NCI-H748 treated with DMSO at 0.1 percent for 48 hours (cell line): ENCODE measurements at regions not wholly inside any gene's neighbourhood (a gene's known extent, or its start where the extent isn't known, plus 50 kb on each side); places are given as distances from the start of the nearest gene placed in this dataset.
"Not testable (repeated sequence)": the region's sequence is repeated elsewhere in the genome, so short reads cannot be mapped to it uniquely, and the experiment has no call there.

Experiments
- DNase-seq: peaks from one replicate; lab custom pipeline; 2025; lab: John Stamatoyannopoulos, UW

DNA sequence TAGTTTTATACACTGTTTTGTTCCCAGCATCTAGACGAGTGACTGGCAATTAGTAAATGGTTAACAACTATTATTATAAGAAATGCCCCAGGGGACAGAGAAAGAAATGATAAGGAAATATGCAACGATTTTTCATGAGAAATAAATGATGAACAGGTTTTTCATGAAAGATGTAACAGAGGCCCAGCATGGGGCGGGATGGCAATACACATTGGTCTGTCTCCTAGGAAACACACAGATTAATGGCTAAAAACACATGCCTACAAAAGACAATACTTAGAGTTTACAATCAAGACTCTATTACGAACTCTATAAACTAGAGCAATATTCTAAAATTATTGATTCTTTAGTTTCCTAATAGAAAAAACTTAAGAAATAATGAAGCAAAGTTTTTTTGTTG lies 441.5 kb upstream of the CDH9 start:
- no peak for DNase-seq

DNA sequence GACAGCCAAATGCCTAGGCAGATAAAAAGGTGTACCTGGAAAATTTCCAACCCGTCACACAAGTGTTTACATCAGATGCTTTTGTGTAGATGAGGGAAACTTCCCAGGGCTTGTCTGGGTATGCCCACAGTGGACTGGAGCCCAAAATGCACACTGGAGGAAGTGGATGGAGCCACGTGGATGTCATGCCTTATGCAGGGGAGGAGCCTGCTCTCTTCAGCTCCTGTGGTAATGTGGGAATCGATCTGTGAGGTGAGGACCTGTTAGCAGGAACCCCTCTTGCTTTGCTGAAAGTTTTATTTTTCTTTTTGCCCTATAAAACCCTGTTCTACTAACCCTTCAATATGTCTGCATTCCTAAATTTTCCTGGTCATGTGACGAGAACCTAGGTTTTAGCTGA lies 439.2 kb upstream of the CDH9 start:
- DNase-seq = no peak

DNA sequence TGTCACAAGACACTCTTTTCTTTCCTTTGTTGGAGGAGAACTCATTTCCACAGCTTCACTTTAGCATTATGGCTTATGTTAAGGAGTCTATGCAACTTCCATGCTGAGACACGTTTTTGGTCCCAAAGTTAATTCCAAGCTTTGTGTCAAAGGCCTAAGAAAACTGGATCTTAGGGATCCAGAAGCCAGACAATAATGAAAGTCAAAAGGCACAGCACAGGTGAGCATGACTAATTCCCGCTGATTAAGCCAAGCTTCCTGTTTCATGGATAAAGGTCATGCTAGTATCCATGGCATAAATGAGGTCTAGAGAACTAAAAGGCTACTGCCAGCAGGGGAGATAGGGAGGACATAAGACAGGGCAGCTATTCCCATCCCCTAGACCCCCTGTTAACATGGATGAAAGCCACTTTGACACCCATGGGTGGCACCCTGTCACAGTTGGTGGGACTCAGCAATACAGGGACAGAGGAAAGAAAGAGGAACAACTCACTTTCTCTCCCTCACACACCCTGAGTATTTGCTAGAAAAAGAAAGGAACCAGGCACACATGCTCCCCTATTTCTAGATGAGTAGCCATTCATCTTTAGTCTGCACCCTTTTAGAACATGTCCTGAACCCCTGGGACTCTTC lies 438.1 kb upstream of the CDH9 start:
- no peak for DNase-seq

DNA sequence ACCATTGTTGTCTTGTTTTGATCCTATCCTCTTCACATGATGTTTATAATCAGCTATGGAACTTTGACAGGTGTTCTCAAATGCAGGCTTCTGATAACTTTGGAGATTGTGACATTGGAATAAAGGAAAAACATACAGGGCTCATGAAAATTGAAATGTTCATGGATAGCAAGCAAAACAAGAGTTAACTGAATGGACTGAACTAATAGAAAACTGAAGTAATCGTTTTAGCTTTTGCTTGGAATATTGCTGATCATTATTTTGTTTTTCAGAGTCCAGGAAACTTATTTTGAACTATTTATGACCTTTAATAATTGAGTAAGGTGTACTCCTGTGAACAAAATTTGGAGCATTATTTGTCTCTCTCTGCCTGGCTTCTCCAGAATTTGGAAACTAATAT lies 436.7 kb upstream of the CDH9 start:
- DNase-seq = no peak

DNA sequence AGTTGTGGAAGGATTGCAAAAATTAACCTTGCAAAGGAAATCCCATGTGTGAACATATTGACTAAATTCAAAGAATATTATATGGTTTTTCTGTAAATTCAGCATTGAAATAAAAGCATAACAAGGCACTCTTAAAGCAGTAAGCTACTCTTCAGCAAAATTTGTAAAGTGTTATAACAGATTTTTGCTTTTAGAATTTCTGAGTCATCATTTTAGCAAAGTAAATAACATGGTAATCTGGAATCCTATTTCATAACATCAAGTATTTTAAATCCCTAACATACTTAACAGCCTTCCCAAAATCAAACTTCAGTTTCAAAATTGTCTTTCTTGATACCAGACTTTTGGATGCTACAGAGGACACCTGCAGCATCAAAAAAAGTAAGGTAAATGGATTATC lies 436.0 kb upstream of the CDH9 start:
- no peak for DNase-seq

DNA sequence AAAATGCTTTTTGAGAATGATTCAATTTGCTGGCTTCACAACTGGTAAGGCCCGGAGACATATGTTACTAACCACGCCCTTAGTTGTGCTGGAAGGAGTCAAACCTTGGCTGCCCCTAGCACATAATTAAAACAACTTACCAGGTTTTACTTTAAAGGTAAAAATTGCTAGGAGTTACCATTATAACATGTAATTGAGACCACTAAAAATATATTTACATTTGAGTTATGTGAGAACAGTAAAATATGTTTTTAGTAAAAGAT lies 435.6 kb upstream of the CDH9 start:
- no peak for DNase-seq

DNA sequence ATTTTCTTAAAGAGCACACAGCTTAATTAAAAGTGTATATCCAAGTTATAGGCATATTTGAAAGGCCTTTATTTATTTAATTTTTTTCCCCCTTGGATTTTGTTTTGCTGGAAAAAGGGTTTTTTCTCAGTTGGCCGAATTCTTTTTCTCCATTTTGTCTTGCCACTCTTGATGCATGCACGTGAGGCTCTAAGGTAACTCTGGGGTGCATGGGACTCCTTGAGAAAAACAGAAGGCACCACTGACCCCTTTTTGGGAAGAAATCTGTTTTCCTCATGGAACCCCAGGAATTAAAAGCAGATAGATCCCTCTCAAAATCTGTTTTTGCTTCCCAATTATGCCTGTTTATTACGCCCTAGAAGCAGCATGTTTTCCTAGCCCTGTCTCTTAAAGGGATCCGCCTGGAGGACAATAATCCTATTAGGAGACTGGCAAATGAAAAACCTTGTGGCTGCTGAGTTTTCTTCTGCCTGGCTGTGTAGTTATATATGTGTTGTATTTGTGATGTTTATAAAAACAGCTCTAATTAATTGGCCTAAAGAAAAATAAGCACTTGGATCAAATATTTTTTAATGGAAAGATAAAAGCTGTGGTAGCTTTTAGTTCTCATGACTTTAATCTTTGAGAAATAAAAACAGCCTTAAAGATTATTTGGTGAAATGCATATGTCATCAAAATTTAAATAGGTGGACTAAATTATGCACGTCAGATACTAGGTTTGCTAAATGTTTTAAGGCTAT lies 435.1 kb upstream of the CDH9 start:
- no peak for DNase-seq

DNA sequence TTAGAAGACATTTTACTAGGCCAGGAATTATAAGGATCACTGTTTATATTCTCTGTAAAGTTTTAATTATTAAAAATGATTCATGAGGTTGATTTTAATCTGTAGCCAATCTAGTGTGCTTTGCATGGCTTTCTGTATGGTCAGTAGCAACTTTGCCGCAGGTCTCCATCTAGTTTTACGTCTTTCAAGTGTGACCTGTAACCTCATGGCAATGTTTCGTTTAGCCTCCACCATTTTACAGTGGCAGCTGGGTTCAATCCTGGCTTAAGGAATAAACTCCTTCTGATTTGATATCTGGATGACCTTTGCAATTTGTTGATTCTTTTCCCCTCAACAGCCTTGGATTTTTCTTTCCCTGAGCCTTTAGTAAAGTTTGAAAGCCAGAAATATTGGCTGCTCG lies 434.5 kb upstream of the CDH9 start:
- no peak for DNase-seq

DNA sequence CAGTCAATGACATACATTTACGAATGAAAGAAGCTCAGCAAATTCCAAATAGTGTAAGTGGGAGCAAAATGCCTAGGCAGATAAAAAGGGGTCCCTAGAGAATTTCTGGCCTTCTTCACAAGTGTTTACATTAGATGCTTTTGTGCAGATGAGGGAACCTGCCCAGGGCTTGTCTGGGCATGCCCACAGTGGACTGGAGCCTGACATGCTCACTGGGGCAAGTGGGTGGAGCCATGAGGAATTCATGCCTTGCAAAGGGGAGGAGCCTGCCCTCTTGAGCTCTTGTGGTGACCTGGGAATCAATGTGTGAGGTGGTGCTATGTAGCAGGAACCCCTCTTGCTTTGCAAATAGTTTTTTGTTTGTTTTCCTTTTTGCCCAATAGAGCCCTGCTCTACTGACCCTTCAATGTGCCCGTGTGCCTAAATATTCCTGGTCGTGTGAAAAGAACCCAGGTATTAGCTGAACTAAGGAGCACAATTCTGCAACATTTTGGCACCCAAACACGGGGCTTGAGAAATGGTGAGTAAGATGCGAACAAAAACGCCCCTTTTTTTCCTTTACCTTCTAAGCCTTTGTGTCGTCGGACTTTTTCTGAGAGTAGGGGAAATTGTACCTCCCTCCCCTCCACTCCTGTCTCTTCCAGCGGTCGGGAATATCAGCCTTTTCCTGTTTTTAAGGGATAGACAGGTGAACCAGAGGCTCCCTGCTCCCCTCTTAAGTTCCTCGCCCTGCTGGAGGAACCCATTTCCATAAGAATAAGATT lies 433.8 kb upstream of the CDH9 start:
- no peak for DNase-seq

DNA sequence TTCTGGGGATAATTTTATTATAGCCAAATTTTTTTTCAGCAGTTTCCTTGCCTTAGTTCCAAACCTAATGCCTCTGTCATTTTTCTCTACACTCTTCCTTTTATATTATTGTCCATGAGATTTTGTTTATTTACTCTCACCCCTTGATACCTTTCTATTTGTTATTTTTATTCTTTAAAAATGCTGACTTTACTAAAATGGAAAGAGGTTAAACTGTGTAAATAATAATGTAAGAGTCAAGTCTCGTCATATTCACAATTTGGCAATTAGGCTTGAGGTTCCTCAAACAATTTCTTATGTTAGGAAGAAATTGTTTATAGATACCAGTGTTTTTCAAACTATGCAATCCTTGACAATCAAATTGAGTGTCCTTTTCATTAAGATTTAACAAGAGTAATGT lies 428.6 kb upstream of the CDH9 start:
- no peak for DNase-seq

DNA sequence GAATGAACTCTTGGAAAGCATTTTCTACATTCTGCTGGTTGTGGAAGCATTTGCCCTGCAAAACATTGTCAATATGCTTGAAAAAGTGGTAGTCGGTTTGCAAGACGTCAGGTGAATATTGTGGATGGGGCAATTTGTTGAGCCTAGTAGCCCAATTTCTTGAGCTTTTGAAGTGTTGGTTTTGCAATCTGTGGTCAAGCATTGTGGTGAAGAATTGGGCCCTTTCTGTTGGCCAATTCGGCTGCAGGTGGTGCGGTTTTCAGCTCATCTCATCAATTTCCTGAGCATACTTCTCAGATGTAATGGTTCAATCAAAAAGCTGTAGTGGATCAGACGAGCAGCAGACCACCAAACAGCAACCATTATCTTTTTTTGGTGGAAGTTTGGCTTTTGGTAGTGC lies 426.8 kb upstream of the CDH9 start:
- no peak for DNase-seq

DNA sequence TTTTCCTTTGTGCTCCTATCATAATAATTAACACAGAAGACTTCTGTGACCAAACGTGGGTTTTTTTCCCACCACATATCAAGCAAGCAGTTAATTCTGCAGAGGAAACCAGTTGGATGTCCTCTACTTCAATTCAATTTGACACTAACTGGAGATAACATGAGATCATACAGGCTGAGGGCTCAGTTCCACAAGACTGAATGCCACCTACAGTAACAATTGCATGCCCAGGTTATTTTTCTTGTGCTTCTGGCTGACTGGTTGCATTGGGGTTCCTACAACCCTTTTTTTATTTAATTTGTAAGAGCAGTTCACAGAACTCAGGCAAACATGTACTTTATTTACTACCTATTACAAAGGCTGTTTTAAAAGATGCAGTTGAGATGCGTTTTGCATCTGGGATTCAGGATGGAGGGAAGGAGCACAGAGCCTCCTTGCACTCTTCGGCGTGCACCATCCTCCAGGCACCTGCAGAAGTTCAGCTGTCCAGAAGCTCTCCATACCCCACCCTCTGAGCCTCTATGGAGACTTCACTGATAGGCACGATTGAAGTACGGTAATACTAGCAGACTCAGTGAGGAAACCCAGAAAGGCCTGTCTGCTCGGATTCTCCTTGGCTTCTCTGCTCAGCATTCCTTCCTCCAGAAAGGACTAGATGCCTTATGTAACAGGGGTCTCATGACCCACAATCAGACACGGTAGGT lies 425.2 kb upstream of the CDH9 start:
- DNase-seq = no peak

DNA sequence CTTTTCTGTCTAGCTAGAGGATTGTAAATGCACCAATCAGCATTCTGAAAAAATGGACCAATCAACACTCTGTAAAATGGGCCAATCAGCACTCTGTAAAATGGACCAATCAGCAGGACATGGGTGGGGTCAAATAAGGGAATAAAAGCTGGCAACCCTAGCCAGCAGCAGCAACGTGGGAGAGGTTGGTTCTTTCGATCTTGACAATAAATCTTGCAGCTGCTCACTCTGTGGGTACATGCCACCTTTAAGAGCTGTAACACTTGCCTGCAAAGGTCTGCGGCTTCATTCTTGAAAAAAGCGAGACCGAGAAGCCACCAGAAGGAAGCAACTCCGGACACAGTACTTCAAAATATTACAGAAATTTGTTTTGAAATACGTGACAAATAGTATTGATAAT lies 424.6 kb upstream of the CDH9 start:
- no peak for DNase-seq

DNA sequence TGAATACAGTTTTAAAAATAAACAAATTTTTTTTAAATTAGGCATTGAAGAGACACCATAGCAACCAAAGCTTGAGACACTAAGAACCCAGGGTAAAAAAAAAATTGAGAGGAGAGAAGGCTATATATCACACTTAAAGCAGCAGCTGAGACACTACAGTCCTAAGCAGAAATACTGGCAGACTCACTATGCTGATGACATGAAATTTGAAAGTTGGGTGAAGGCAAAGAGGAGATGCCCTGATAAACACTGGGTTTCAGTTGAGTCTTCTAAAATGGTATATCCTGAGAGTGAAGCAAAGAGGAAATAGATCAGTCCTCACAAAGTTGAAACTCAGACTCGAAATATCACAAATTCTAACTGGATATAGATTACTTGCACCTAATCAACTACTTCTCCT lies 419.9 kb upstream of the CDH9 start:
- no peak for DNase-seq

DNA sequence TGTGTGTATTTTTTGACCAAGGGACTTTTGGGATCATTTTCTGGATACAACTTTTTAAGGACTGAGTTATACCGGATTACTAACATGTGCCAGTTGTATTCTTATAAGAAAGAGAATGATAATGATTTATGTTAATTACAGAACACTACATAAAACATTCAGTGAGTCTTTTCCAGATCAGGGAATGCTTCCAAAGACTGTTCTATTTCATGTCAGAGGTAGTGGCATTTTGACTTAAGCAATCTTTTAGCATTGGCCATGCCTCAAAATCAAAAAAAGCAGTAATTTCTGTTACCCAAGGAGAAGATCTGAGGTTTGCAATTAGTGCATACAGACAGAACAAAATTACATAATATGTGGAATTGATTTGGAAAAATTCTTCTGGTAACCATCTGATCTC lies 413.0 kb upstream of the CDH9 start:
- no peak for DNase-seq

DNA sequence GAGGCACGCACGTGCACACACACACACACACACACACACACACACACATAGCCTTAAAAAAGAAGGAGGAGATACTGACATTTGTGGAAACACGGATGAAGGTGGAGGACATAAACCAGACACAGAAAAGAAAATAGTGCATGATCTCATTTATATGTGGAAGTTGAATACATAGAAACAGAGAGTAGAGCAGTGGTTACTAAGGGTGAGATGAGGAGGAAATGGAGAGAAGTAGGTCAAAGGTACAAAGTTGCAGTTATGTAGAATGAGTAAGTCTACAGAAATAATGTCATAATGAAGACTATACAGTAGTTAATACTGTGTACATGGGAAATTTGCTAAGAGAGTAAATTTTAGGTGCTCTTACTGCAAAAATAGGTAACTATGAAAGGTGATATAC lies 412.2 kb upstream of the CDH9 start:
- DNase-seq = peak; percentile 72

DNA sequence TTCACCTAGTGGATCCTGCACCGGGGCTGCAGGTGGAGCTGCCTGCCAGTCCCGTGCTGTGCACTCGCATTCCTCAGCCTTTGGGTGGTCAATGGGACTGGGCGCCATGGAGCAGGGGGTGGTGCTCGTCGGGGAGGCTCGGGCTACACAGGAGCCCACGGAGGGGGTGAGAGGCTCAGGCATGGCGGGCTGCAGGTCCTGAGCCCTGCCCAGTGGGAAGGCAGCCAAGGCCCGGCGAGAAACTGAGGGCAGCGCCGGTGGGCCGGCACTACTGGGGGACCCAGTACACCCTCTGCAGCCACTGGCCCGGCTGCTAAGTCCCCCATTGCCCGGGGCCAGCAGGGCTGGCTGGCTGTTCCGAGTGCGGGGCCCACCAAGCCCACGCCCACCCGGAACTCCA lies 401.0 kb upstream of the CDH9 start:
- DNase-seq = not testable (repeated sequence)

DNA sequence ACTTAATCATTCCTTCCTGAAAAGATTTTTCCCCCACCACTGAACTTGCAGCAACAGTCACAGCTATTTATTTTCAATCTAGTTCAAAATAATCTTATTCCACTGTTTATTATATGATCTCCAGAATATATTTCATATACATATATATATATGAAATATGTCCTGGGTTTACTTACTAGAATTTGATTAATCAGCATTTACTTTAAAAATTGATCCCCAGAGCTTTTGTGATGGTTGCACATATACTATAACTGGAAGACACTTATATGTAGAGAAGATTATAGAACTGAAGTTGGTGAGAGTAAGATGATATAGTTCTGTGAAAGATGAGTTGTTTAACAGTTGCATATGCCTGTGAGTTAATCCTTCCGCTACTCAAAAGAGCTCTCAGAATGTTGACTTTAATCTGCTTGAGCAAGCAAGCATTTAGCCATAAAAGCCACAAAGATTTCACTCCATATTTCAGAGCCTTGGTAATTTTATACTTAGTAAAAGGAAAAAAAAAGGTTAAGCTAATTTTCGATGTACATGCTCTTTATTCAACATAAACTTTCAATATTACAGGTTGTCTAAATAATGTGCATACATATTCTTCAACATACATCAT lies 399.3 kb upstream of the CDH9 start:
- no peak for DNase-seq

DNA sequence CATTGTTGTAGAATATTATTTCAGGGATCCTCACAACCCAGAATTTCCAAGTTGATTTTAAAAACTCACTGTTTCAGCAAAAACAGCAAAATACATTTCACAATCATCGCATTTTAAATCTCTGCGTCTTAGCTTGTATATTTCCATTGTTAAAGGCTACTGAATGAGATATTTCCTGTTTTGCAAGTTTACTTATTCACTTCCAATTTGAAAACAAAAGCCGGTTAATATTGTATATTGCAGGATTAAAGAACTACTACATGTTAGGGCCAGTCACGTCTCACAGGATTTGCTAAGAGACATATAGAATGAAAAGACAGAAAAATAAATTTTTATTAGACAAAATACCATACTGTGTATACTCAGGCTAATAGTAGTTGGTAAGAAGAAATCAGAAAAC lies 395.9 kb upstream of the CDH9 start:
- DNase-seq = no peak

DNA sequence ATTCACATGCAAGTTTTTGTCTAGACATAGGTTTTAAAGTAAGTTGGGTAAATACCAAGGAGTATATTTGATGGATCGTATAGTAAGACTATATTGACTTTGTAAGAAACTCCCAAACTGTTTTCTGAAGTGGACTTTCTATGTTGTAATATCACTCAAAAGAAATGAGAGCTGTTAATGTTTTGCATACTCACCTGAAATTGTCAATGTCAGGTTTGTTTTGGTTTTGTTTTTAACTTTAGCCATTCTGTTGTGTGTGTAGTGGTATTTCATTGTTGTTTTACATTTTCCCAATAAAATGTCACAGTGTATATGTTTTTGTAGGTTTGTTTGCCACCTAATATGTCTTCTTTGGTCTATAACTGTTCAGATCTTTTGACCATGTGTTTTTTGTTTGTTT lies 375.7 kb upstream of the CDH9 start:
- no peak for DNase-seq

DNA sequence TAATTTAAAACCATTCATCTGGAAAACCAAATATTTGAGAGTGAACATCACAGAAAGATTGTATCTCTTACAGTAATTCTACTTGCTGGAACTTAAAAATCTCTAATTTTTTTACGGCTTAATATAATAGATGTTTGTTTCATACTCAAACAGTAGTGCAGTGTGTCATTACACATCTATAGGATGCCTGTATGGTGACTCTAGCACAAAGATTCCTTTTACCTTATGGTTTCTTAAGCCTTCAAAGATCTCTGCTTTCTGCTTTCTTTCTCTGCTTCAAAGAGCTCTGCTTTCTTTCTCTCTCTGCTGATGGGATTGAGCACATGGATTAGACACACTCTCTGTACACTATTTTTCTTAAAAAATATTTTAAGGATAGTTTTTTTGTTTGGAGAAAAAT lies 374.0 kb upstream of the CDH9 start:
- no peak for DNase-seq

DNA sequence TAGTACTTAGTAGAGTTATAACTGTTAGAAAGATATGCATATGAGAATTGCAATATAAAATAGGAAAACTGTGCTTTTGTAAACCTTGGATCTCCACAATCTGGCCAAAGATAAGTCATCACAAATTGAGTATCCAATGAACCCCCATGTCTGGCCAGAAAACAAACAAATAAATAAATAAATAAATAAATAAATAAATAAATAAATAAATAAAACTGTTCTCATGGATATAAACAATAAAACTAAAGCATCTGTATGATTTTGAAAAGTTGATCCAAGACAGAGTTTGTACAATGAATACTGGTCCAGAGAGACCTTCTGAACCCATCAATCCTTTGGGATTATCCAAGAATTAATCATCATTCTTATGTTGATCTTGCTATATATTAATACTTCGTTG lies 367.6 kb upstream of the CDH9 start:
- no peak for DNase-seq
